PC-9 (cell line): ENCODE measurements at regions not wholly inside any gene's neighbourhood (a gene's known extent, or its start where the extent isn't known, plus 50 kb on each side); places are given as distances from the start of the nearest gene placed in this dataset.

Experiments
- BruUV-seq: library from RNA; stranded (reverse); fragments of 400-500 nt; replicated peaks from 2 replicates; lab custom pipeline; 2021; lab: Mats Ljungman, UMichigan
- CTCF ChIA-PET: fragments of 300-600 bp; sonication (Branson Sonifier 250); formaldehyde crosslinking; loops from one replicate; lab custom pipeline; 2022; ENCODE audit warnings: antibody characterized with exemption; lab: Charles Lee
- POLR2A ChIA-PET: fragments of 300-600 bp; sonication (Branson Sonifier 250); formaldehyde crosslinking; loops from one replicate; lab custom pipeline; 2022; ENCODE audit warnings: antibody characterized with exemption; ENCODE audit not compliant: unreplicated experiment; lab: Charles Lee
- DNase-seq, 2 experiments: peaks; one replicate each; pipeline versions ENCODE4 v3.0.0 to v3.0.0-alpha.2; 2015 to 2022; ENCODE audit warnings: mixed read lengths in 1 of 2
- H2AFZ ChIP-seq: fragments of 200-600 bp; sonication (generic); 2 replicates; pipeline ENCODE4 v1.8.1; 2017; ENCODE audit warnings: antibody characterized with exemption
- H3F3A ChIP-seq: fragments of 200-600 bp; sonication (generic); 2 replicates; pipeline ENCODE4 v1.8.1; 2017; ENCODE audit warnings: antibody characterized with exemption, mild to moderate bottlenecking, low read depth; ENCODE audit not compliant: insufficient read depth
- H3K27ac ChIP-seq: fragments of 200-600 bp; sonication (generic); 2 replicates; pipeline ENCODE4 v1.6.1; 2016; ENCODE audit warnings: mixed run types
- H3K27me3 ChIP-seq: fragments of 200-600 bp; sonication (generic); 2 replicates; pipeline ENCODE4 v1.6.1; 2016; ENCODE audit warnings: low read depth, mixed run types; ENCODE audit not compliant: insufficient read depth
- H3K36me3 ChIP-seq: fragments of 200-600 bp; sonication (generic); 2 replicates; pipeline ENCODE4 v1.6.1; 2016; ENCODE audit warnings: low read depth, mixed run types
- H3K4me1 ChIP-seq: fragments of 200-600 bp; sonication (generic); replicated peaks from 2 replicates; pipeline ENCODE4 v1.6.1; 2016; ENCODE audit warnings: mixed run types; ENCODE audit not compliant: insufficient read depth
- H3K4me2 ChIP-seq: fragments of 200-600 bp; sonication (generic); 2 replicates; pipeline ENCODE4 v1.6.1; 2017; ENCODE audit warnings: mixed run types
- H3K4me3 ChIP-seq: fragments of 200-600 bp; sonication (generic); 2 replicates; pipeline ENCODE4 v1.6.1; 2016; ENCODE audit warnings: mixed run types
- H3K79me2 ChIP-seq: fragments of 200-600 bp; sonication (generic); 2 replicates; pipeline ENCODE4 v1.6.1; 2017; ENCODE audit warnings: low read depth, mixed run types
- H3K9me2 ChIP-seq: fragments of 200-600 bp; sonication (generic); 2 replicates; pipeline ENCODE4 v1.8.1; 2017; ENCODE audit warnings: mild to moderate bottlenecking; ENCODE audit not compliant: insufficient read depth
- H3K9me3 ChIP-seq: fragments of 200-600 bp; sonication (generic); 2 replicates; pipeline ENCODE4 v1.8.1; 2016; ENCODE audit warnings: low read depth; ENCODE audit not compliant: insufficient read depth
- H4K20me1 ChIP-seq: fragments of 200-600 bp; sonication (generic); 2 replicates; pipeline ENCODE4 v1.8.1; 2017; ENCODE audit not compliant: insufficient read depth
- CTCF ChIP-seq: fragments of 200-600 bp; sonication (generic); conservative IDR thresholded peaks from 2 replicates; pipeline ENCODE4 v1.6.1; 2017; ENCODE audit warnings: mixed run types, antibody characterized with exemption, mild to moderate bottlenecking, moderate library complexity
- EZH2 ChIP-seq: fragments of 200-600 bp; sonication (generic); IDR thresholded peaks from 2 replicates; pipeline ENCODE4 v1.8.0; 2017; ENCODE audit warnings: antibody characterized with exemption, low read depth
- intact Hi-C: fragments of 100-400 bp; cut with micrococcal nuclease; formaldehyde crosslinking; loops from one replicate; pipeline ENCODE4 v1.10.0; 2022; ENCODE audit not compliant: unreplicated experiment

GRCh38 chr2:235149240-235149659, 197.4 kb downstream of the SH3BP4 start:
- intact Hi-C loops, result no loop called here
- no peaks in the 10 kb centered on the region for H3K9me2 ChIP-seq
- no peaks in the 10 kb centered on the region for H3K9me3 ChIP-seq
- no peaks in the 10 kb centered on the region for H3K4me1 ChIP-seq
- H3K79me2 ChIP-seq, result no peaks in the 10 kb centered on the region
- TF ChIP-seq CTCF (no peak), EZH2 (no peak)
- H3K4me2 ChIP-seq, result no peak overlapping the region
- H3K36me3 ChIP-seq, result no peaks in the 10 kb centered on the region
- H2AFZ ChIP-seq, result no peak overlapping the region
- ChIA-PET CTCF (interaction anchor here (0.7 kb wide), 1 partner anchor 193 kb away, joined by 3 read pairs; no protein-coding TSS in a partner anchor), POLR2A (no interaction called here)
- no peak overlapping the region for H3K27ac ChIP-seq
- H3K4me3 ChIP-seq, result no peak overlapping the region
- no peak for DNase-seq
- H4K20me1 ChIP-seq, result no peaks in the 10 kb centered on the region
- H3K27me3 ChIP-seq, result no peaks in the 10 kb centered on the region
- H3F3A ChIP-seq, result no peaks in the 10 kb centered on the region
- no TSS peak for BruUV-seq

- Histone ChIP-seq H3K4me3 (no peak overlapping the region), H3K27me3 (no peaks in the 10 kb centered on the region), H3K9me2 (no peaks in the 10 kb centered on the region), H3K4me1 (no peaks in the 10 kb centered on the region), H2AFZ (no peak overlapping the region), H4K20me1 (no peaks in the 10 kb centered on the region), H3K36me3 (no peaks in the 10 kb centered on the region), H3K4me2 (no peak overlapping the region), H3F3A (no peaks in the 10 kb centered on the region), H3K9me3 (no peaks in the 10 kb centered on the region), H3K79me2 (no peaks in the 10 kb centered on the region), H3K27ac (no peak overlapping the region)
- BruUV-seq, result no TSS peak
- ChIA-PET CTCF (interaction anchor here (0.7 kb wide), 1 partner anchor 193 kb away, joined by 3 read pairs; no protein-coding TSS in a partner anchor), POLR2A (no interaction called here)
- DNase-seq, result no peak
- intact Hi-C loops, result no loop called here
- TF ChIP-seq EZH2 (no peak), CTCF (no peak)
Observed at GRCh38 chr2:235149736-235150135, 197.9 kb downstream of the SH3BP4 start.

GRCh38 chr2:235151152-235151551, 199.3 kb downstream of the SH3BP4 start:
- H3F3A ChIP-seq, result no peaks in the 10 kb centered on the region
- H3K4me1 ChIP-seq, result no peaks in the 10 kb centered on the region

More at GRCh38 chr2:235151152-235151551, 199.3 kb downstream of the SH3BP4 start:
- no peak for DNase-seq
- CTCF ChIA-PET, result no interaction called here
- no TSS peak for BruUV-seq
- Histone ChIP-seq H3K27ac (no peak overlapping the region), H2AFZ (no peak overlapping the region), H3K36me3 (no peaks in the 10 kb centered on the region), H3K4me2 (no peak overlapping the region), H3K79me2 (no peaks in the 10 kb centered on the region), H3K4me3 (no peak overlapping the region), H4K20me1 (no peaks in the 10 kb centered on the region), H3K9me3 (no peaks in the 10 kb centered on the region), H3K27me3 (no peaks in the 10 kb centered on the region), H3K9me2 (no peaks in the 10 kb centered on the region)
- intact Hi-C loops, result no loop called here
- TF ChIP-seq EZH2 (no peak), CTCF (no peak)
- POLR2A ChIA-PET, result no interaction called here
